ENCODE measurements at regions not wholly inside any gene's neighbourhood (a gene's known extent, or its start where the extent isn't known, plus 50 kb on each side); places are given as distances from the start of the nearest gene placed in this dataset.

GRCh38 chr5:98263084-98263483 is 510.4 kb upstream of the RGMB start:
- Histone ChIP-seq H3K4me3 (ENCODE audit: low read depth in 1 of 3, low read length in 3 of 3) (no peak overlapping the region), H3K4me1 (ENCODE audit: control insufficient read depth in 4 of 4, insufficient read depth in 4 of 4, low read length in 3 of 4) (no peaks in the 10 kb centered on the region), H3K36me3 (ENCODE audit: control insufficient read depth in 4 of 4, insufficient read depth in 3 of 4, low read depth in 1 of 4, low read length in 3 of 4) (no peaks in the 10 kb centered on the region), H3K27me3 (ENCODE audit: control insufficient read depth in 4 of 4, insufficient read depth in 4 of 4, low read length in 3 of 4) (no peaks in the 10 kb centered on the region), H3K9ac (ENCODE audit: low read depth in 1 of 2, low read length in 2 of 2) (no peak overlapping the region), H3K27ac (ENCODE audit: low read depth in 1 of 2, low read length in 2 of 2) (no peak overlapping the region), H3K9me3 (ENCODE audit: control insufficient read depth in 4 of 4, low read length in 3 of 4) (no peaks in the 10 kb centered on the region)
- DNase-seq (ENCODE audit: low spot score): no peak
- TF ChIP-seq FOXA2 (IDR thresholded peaks at IDR 0.05) (no peak), TAF1 (conservative IDR thresholded peaks at IDR 0.05) (no peak), HNF4A (conservative IDR thresholded peaks at IDR 0.05) (no peak), CTCF (IDR thresholded peaks at IDR 0.05; ENCODE audit: low read depth, low read length, missing input control) (no peak), REST (IDR thresholded peaks at IDR 0.05) (no peak), NR2F2 (IDR thresholded peaks at IDR 0.05) (no peak), EGR1 (IDR thresholded peaks at IDR 0.05; ENCODE audit: low read depth in 2 of 2) (no peak), MAX (IDR thresholded peaks at IDR 0.05) (no peak), ATF3 (IDR thresholded peaks at IDR 0.05) (no peak), HNF4G (IDR thresholded peaks at IDR 0.05) (no peak), ZBTB33 (IDR thresholded peaks at IDR 0.05) (no peak), RAD21 (IDR thresholded peaks at IDR 0.05) (no peak), JUND (IDR thresholded peaks at IDR 0.05) (no peak), SP1 (IDR thresholded peaks at IDR 0.05) (no peak)
- WGBS: 88% methylated on average over 2 of the region's 2 CpGs

- no peak for DNase-seq (ENCODE audit: low spot score)
- no peak overlapping the region for H3K4me3 ChIP-seq (ENCODE audit: low read depth in 1 of 3, low read length in 3 of 3)
- 92% methylated on average over 7 of the region's 7 CpGs for WGBS
- H3K36me3 ChIP-seq (ENCODE audit: control insufficient read depth in 4 of 4, insufficient read depth in 3 of 4, low read depth in 1 of 4, low read length in 3 of 4): no peaks in the 10 kb centered on the region
- H3K9ac ChIP-seq (ENCODE audit: low read depth in 1 of 2, low read length in 2 of 2): no peak overlapping the region
- H3K4me1 ChIP-seq (ENCODE audit: control insufficient read depth in 4 of 4, insufficient read depth in 4 of 4, low read length in 3 of 4): no peaks in the 10 kb centered on the region
- no peak overlapping the region for H3K27ac ChIP-seq (ENCODE audit: low read depth in 1 of 2, low read length in 2 of 2)
- no peaks in the 10 kb centered on the region for H3K9me3 ChIP-seq (ENCODE audit: control insufficient read depth in 4 of 4, low read length in 3 of 4)
- no peak for TF ChIP-seq FOXA2 (IDR thresholded peaks at IDR 0.05)
- TF ChIP-seq NR2F2 (IDR thresholded peaks at IDR 0.05): no peak
- TF ChIP-seq TAF1 (conservative IDR thresholded peaks at IDR 0.05): no peak
- no peak for TF ChIP-seq MAX (IDR thresholded peaks at IDR 0.05)
- TF ChIP-seq ZBTB33 (IDR thresholded peaks at IDR 0.05): no peak
- no peak for TF ChIP-seq FOXA1 (IDR thresholded peaks at IDR 0.05)
- H3K27me3 ChIP-seq (ENCODE audit: control insufficient read depth in 4 of 4, insufficient read depth in 4 of 4, low read length in 3 of 4): no peaks in the 10 kb centered on the region
Observed at GRCh38 chr5:98268162-98268860, 505.2 kb upstream of the RGMB start.

Measured in liver (tissue), 8 donors.